NCI-H1092 treated with DMSO at 0.1 percent for 48 hours (cell line): ENCODE measurements at regions not wholly inside any gene's neighbourhood (a gene's known extent, or its start where the extent isn't known, plus 50 kb on each side); places are given as distances from the start of the nearest gene placed in this dataset.
A peak's percentile ranks its signal among the peaks of the same experiment; 100 is the strongest.
"Not testable (repeated sequence)": the region's sequence is repeated elsewhere in the genome, so short reads cannot be mapped to it uniquely, and the experiment has no call there.

Experiments used
- DNase-seq: peaks from one replicate; lab custom pipeline; 2025; lab: John Stamatoyannopoulos, UW

DNA sequence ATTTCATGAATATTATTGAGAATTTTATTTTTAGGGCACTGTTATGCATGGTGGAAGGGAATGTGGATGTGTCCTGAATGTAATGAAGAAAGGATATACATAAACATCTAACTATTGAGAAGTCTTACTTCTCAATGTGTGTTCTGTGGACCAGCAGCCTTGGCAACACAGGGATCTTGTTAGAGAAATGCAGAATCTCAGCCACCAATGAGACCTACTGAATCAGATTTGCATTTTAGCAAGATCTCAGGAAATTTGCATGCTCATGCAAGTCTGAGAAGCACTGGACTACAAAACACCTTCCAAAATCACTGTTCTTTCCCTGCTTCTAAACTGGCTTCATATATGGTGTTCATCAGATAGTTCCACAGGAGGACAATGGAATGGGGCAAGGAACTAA lies 139.7 kb upstream of the WDFY3 start:
- no peak for DNase-seq

GRCh38 chr4:85106805-85107336 lies 140.4 kb upstream of the WDFY3 start:
- no peak for DNase-seq

DNA sequence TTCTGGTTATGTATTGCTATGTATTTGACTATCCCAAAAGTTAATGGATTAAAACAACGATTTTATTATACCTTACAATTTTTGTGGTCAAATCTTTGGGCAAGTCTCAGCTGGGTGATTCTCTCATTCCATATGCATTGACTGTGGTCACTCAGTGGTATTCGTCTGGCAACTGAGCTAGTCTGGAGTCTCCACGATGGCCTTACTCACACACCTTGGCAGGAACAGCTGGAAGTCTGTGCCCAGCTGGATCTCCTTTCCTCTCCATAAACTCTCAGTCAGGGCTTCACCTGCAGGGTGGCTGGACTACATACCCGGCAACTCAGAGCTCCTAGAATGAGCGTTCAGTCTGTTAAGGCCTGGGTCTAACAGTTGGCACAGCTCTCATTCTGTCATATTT lies 141.1 kb upstream of the WDFY3 start:
- no peak for DNase-seq

- no peak for DNase-seq
Observed at GRCh38 chr4:85113706-85114105, 147.2 kb upstream of the WDFY3 start.

- DNase-seq, result no peak
Observed at GRCh38 chr4:85114526-85114925, 148.0 kb upstream of the WDFY3 start.

DNA sequence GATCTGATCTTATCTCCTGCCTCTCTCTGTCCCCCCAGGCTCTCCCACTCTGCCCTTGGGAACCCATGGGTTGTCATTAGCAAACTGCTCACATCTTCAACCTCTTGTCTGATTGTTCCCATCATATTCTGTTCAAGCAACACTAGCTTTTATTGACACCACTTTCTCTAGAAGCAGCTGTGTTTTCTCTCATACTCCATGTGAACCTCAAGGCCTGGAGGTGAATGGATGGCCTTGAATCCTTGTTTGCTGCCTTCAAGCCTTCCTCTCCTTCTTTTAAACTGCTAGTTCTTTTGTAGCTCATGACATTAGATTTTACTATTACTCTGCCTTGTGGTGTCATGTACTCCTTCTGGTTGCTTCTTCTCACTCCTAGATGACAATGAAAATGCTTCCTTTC lies 149.5 kb upstream of the WDFY3 start:
- no peak for DNase-seq

GRCh38 chr4:85125688-85126087 lies 159.2 kb upstream of the WDFY3 start:
- DNase-seq, result no peak

DNA sequence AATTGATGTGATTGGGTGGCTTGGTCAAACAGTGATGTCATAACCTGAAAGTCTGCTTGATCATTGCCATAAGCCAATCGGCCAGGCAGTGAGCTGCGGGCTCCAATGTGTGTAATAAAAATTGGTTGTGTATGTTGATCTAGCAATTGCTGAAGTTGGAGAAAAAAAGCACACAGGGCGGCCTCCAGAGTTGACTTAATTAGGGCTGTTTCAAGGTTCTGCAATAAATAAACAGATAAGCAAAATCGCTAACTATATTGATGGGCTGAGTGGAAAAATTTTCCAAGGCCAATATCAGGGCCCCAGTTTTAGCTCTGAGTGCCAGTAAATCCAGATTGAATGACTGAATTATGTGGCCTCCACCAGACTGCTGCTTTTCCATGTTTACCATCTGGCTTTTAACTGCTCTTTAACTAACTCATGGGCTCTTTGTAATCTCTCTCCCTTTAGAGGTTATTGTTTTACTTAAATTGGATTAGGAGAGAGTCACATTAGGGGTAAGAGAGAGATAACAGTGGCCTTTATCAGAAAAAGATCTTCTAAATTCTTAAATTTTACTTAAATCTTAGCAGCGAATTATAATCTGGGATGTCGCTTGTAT lies 160.6 kb upstream of the WDFY3 start:
- no peak for DNase-seq

- no peak for DNase-seq
Observed at GRCh38 chr4:85127653-85128052, 161.2 kb upstream of the WDFY3 start.

GRCh38 chr4:85128246-85129204 lies 162.0 kb upstream of the WDFY3 start:
- DNase-seq, result no peak

GRCh38 chr4:85129354-85130125 lies 163.1 kb upstream of the WDFY3 start:
- DNase-seq, result not testable (repeated sequence)

DNA sequence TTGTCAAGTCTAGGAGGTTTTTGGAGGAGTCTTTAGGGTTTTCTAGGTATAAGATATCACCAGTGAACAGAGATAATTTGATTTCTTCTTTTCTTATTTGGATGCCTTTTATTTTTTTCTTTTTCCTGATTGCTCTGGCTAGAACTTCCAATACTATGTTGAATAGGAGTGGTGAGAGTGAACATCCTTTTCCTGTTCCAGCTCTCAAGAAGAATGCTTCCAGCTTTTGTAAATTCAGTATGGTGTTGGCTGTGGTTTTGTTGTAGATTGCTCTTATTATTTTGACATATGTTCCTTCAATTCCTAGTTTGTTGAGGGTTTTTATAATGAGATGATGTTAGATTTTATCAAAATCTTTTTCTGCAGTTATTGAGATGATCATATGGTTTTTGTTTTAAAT lies 165.6 kb upstream of the WDFY3 start:
- no peak for DNase-seq

- DNase-seq, result no peak
Observed at GRCh38 chr4:85132570-85132969, 166.1 kb upstream of the WDFY3 start.

- DNase-seq, result not testable (repeated sequence)
Observed at GRCh38 chr4:85139749-85140148, 173.3 kb upstream of the WDFY3 start.

DNA sequence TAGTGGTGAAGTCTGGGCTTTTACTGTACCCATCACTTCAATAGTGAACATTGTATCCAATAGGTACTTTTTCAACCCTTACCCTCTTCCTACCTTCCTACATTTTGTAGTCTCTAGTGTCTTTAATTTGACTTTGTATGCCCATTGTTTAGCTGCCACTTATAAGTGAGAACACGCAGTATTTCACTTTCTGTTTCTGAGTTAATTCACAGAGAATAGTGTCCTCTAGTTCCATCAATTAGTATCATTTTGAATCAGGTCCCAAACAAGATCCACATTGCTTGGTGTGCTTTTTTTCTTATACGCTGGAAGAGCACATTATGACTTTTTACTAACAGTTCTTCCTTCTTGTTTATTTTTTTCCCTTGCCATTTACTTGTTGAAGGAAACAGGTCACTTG lies 176.0 kb upstream of the WDFY3 start:
- DNase-seq, result no peak

DNA sequence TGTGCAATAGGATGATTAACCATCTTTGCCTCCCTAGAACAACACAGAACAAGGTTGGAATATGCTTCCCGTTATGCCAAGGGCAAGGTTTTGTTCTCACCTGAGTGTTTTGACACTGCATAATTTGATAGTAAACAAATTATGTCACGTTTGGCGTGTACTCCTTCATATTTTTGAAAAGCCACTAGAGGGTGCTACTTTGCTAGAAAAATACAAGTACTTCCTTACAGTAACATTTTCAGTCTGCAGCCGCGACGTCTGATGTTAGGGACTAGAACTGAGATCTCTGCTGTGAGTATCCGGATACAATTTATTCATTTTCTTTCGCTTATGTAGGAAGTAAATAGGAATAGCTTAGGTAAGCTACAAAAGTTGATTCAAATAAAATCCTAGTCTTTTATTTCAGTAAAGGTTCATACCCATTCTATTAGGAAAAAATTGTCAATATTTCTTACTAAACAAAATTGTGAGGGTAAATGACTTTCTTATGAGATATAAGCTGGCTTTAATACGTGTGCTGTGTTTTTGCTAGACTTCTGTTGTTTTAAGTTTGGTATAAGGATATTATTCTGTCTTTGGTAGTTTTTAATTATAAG lies 181.1 kb upstream of the WDFY3 start:
- peak; percentile 85 for DNase-seq

- no peak for DNase-seq
Observed at GRCh38 chr4:85149676-85150075, 183.2 kb upstream of the WDFY3 start.

DNA sequence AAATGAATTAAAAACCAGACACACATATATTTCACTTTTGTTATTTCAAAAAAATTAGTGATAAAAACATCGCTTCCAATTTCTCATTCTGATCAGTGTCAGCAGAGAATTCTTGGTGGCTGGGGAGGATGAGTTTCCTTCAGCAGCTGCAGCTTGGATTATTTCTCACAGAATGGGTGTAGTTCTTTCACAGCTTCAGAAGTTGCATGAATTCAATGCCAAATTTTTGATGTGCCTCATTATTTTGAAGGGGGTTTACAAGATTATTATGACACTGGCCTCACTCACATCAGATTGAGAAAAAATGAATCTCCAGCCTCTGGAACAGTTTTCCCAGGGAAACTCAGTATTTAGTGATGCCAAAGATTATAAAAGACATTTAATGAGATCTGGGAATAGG lies 184.9 kb upstream of the WDFY3 start:
- no peak for DNase-seq

GRCh38 chr4:85151786-85152185 lies 185.3 kb upstream of the WDFY3 start:
- DNase-seq, result no peak

GRCh38 chr4:85152480-85152879 lies 186.0 kb upstream of the WDFY3 start:
- no peak for DNase-seq

- DNase-seq, result no peak
Observed at GRCh38 chr4:85153221-85153620, 186.7 kb upstream of the WDFY3 start.

DNA sequence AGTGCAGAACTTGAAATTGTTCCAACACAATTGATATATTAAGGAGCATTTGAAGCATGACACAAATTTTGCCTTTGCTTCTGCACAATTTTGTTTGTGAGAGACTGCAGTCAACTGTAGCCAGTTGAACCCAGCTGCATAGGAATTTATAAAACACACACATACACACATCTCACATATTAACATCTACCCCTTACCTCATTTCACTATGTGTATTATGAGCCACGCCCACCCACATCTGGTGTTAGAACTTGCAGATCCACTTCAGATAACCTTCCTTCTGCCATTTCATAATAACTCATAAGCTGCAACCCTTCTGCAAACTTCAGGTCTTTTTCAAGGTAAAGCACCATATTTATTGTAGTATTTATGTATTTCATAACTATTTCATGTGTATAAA lies 188.1 kb upstream of the WDFY3 start:
- DNase-seq, result no peak
